ENCODE measurements at regions not wholly inside any gene's neighbourhood (a gene's known extent, or its start where the extent isn't known, plus 50 kb on each side); places are given as distances from the start of the nearest gene placed in this dataset.

GRCh38 chr18:45384962-45385315, 230.3 kb upstream of the SLC14A2 start:
- no peak for DNase-seq

GRCh38 chr18:45386041-45386655, 229.1 kb upstream of the SLC14A2 start:
- DNase-seq: no peak

- no peak for DNase-seq
Measured at GRCh38 chr18:45387229-45387628, 228.0 kb upstream of the SLC14A2 start.

- no peak for DNase-seq
Measured at GRCh38 chr18:45398448-45398847, 216.8 kb upstream of the SLC14A2 start.

GRCh38 chr18:45399146-45399545, 216.1 kb upstream of the SLC14A2 start:
- DNase-seq: no peak

- no peak for DNase-seq
Measured at GRCh38 chr18:45399643-45400042, 215.6 kb upstream of the SLC14A2 start.

- no peak for DNase-seq
Measured at GRCh38 chr18:45402485-45403056, 212.7 kb upstream of the SLC14A2 start.

GRCh38 chr18:45403341-45404049, 211.8 kb upstream of the SLC14A2 start:
- DNase-seq: no peak

GRCh38 chr18:45408218-45408617, 207.1 kb upstream of the SLC14A2 start:
- no peak for DNase-seq

- DNase-seq: no peak
Measured at GRCh38 chr18:45409971-45410370, 205.3 kb upstream of the SLC14A2 start.

GRCh38 chr18:45412577-45412976, 202.7 kb upstream of the SLC14A2 start:
- no peak for DNase-seq

- DNase-seq: no peak
Measured at GRCh38 chr18:45413180-45413836, 202.0 kb upstream of the SLC14A2 start.

GRCh38 chr18:45415614-45416013, 199.7 kb upstream of the SLC14A2 start:
- no peak for DNase-seq

GRCh38 chr18:45416168-45416567, 199.1 kb upstream of the SLC14A2 start:
- no peak for DNase-seq

GRCh38 chr18:45417392-45417791, 197.9 kb upstream of the SLC14A2 start:
- no peak for DNase-seq

GRCh38 chr18:45423659-45424058, 191.6 kb upstream of the SLC14A2 start:
- DNase-seq: no peak

- no peak for DNase-seq
Measured at GRCh38 chr18:45430041-45430440, 185.2 kb upstream of the SLC14A2 start.

GRCh38 chr18:45435810-45436209, 179.5 kb upstream of the SLC14A2 start:
- DNase-seq: no peak

- no peak for DNase-seq
Measured at GRCh38 chr18:45437366-45437765, 177.9 kb upstream of the SLC14A2 start.

GRCh38 chr18:45439851-45440645, 175.2 kb upstream of the SLC14A2 start:
- DNase-seq: no peak

- no peak for DNase-seq
Measured at GRCh38 chr18:45441110-45441847, 174.0 kb upstream of the SLC14A2 start.

GRCh38 chr18:45444040-45444439, 171.2 kb upstream of the SLC14A2 start:
- no peak for DNase-seq

All from activated CD4-positive, CD25-positive, alpha-beta regulatory T cell (primary cell).